Stimulated activated CD4-positive, alpha-beta T cell treated with anti-CD3 and anti-CD28 coated beads, Interleukin-12 subunit alpha, Interleukin-12 subunit beta, amount 100 ng/mL, for 48 hours (primary cell): ENCODE measurements at regions not wholly inside any gene's neighbourhood (a gene's known extent, or its start where the extent isn't known, plus 50 kb on each side); places are given as distances from the start of the nearest gene placed in this dataset.
A peak's percentile ranks its signal among the peaks of the same experiment; 100 is the strongest.
"Not testable (repeated sequence)": the region's sequence is repeated elsewhere in the genome, so short reads cannot be mapped to it uniquely, and the experiment has no call there.

Source experiments
- DNase-seq, 3 donors: peaks; one replicate each; pipeline ENCODE4 v3.0.0-alpha.2; 2020; ENCODE audit warnings: low read depth in 2 of 3, low spot score in 1 of 3

GRCh38 chr3:8400911-8401310 is 100.7 kb upstream of the LMCD1 start:
- no peak for DNase-seq

DNA sequence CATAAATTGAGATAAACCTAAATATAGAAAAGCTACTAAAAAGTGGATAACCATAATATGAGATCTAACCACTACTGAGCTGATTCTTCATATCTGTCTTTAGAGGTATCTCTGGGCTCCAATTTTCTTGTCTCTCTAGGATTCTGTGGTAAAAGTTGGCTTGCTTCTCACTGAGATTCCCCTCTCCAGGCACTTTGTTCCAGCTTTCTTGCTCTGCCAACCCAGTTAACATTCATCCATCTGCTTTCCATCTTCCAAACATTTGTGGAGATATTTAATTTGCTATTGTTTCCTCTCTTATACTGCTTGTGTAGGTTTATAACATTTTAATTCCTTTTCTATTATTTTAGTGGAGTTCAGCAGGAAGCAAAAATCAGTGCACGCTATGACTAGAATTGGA is 97.6 kb upstream of the LMCD1 start:
- no peak for DNase-seq

- no peak for DNase-seq
Measured at GRCh38 chr3:8405144-8405543, 96.5 kb upstream of the LMCD1 start.

GRCh38 chr3:8406479-8406878 is 95.1 kb upstream of the LMCD1 start:
- DNase-seq, result no peak

- no peak for DNase-seq
Measured at GRCh38 chr3:8413337-8413926, 88.2 kb upstream of the LMCD1 start.

DNA sequence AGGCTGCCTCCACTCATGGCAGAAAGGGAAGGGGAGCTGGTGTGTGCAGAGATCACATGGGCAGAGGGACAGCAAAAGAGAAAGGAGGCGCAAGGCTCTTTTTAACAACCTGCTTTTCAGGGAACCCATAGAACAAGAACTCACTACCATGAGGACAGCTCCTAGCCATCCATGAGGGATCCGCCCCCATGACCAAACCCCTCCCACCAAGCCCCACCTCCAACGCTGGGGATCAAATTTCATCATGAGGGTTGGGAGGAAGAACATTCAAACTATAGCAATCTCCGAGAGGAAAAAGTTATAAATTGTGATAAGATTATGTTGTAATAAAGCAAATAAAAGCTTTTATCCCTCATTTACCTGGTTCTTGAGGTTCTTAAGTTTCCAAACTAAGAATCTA is 84.7 kb upstream of the LMCD1 start:
- DNase-seq, result peak in 1 of 3 donors; percentile 2

DNA sequence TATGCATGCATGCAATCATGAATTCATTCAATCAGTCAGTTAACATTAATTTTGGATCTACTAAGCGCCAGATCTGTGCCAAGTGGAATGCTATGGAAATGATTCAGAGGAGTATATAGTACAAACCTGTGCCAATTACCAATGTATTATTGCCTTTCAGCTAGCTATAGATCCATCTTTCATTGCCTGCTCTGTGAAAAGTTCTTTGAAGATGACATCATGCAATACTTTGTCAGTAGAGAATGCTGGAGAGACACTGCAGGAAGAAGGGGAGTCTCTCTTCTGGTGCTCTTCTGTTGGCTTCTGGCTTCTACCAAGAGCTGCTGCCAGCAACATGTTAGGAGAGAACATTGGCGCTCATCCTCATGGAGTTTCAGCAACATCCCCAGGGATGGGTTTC is 81.0 kb upstream of the LMCD1 start:
- DNase-seq, result no peak

DNA sequence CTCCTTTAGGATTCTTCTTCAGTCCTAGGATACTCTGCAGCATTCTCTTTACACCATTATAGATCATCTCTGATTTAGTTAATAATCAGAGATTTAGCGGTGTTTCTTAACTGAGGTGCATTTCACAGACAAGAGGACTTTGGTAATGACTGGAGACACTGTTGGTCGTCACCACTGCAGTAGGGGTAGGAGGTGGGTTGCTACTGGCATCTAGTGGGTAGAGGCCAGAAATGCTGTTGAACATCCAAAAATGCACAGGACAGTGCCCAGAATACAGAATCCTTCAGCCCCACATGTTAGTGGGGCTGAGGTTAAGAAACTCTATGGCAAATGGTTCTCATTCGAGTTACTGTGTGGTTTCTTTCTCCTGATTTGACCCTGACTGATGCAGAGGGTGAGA is 80.4 kb upstream of the LMCD1 start:
- DNase-seq, result no peak

GRCh38 chr3:8421711-8422110 is 79.9 kb upstream of the LMCD1 start:
- DNase-seq, result no peak

GRCh38 chr3:8423307-8423706 is 78.3 kb upstream of the LMCD1 start:
- no peak for DNase-seq

- no peak for DNase-seq
Measured at GRCh38 chr3:8424281-8424680, 77.3 kb upstream of the LMCD1 start.

- DNase-seq, result no peak
Measured at GRCh38 chr3:8436661-8437287, 64.8 kb upstream of the LMCD1 start.

DNA sequence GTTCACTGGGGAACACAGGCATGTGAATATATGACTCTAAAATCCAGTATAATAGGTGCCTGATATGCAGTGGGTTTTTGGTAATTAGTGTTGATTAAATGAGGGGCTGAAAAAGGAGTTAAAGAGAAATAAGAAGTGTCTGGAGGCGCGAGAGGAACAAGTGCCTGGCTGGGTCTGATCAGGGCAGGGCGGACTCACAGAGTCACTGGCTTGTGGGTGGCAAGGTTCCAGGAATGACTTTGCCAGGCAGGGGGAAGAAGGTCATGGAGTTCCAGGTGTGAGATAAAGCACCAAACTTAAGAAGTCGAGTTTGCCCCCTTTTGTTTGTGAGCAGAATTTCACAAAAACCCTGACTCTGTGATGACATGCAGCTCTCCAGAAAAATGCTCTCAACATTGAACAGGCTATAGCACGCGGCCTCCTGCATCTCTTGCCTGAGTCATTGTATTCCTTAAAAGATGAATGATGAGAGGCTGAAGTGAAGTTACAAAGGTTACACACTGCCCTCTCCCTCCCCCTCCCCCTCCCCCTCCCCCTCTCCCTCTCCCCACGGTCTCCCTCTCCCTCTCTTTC is 63.0 kb upstream of the LMCD1 start:
- DNase-seq, result no peak

GRCh38 chr3:8440142-8440541 is 61.5 kb upstream of the LMCD1 start:
- not testable (repeated sequence) for DNase-seq

DNA sequence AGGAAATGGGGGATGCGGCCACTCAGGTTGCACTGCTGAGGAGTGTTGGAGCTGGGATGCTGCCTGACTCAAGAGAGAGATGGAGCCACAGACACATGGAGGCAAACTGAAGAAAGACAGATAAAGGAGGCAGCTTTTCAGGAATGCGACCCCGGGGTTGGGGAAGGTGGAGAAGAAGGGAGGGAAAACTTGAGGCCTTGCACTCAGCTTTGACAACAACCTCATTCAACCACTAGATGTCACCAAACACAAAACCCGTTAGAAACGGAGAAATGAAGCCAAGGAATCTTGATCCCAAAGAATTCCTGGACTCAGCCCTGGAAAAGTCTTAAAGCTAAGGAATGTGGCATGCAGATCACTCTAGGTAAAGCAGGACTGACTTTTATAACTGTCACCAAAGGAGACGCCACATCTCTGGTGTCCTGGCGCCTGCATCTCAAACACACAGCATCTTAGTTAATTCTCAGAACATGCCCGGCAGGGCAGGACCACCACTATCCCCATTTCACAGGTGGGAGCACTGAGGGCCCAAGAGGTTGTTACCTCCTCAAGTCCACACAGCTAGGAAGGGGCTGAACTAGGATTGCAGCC is 59.6 kb upstream of the LMCD1 start:
- DNase-seq, result no peak

DNA sequence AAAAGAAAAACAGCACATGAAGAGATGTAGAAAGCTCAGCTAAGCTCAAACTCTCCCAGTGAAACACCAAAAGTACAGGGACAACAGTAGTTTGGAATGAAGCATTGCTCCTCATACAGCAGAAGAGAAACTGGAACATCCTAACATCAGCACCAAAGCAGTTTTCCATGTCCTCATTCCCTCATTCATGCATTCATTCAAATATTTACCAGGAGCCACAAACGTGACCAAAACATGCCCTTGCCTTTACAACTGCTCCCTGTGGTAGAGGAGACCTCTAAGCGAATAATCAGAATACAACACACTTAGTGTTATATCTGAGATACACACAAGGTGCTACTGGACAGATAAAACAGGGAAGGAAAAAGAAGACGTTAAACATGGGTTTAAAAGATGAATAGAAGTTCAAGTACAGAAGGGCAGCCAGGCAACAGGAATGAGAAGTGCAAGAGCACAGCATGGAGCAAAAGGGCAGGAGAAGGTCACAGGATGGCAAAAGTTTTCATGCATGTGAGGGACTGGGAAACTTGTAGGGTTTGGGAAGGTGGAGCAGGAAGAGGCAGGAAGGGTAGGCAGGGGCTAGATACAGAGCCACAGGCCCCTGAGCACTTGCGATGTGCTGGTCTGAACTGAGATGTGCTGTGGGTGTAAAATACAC is 58.5 kb upstream of the LMCD1 start:
- DNase-seq, result no peak

- DNase-seq, result no peak
Measured at GRCh38 chr3:8443829-8444791, 57.5 kb upstream of the LMCD1 start.

DNA sequence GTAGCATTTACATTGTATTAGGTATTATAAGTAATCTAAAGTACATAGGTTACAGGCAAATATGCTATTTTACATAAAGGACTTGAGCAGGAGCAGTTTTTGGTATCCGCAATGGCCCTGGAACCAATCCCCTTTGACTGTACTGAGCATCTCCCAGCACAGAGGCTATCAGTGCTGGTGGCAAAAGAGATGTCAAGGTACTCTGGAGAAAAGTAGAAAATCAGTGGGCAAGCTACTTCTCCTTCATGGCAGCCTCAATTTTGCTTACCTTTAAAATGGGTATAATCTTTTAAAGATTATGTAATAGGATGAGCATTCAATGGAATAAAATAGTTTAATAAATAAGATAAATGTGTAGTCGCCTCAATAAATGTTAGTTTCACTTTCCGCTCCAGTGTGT is 56.7 kb upstream of the LMCD1 start:
- DNase-seq, result no peak

GRCh38 chr3:8445861-8446260 is 55.8 kb upstream of the LMCD1 start:
- DNase-seq, result no peak

DNA sequence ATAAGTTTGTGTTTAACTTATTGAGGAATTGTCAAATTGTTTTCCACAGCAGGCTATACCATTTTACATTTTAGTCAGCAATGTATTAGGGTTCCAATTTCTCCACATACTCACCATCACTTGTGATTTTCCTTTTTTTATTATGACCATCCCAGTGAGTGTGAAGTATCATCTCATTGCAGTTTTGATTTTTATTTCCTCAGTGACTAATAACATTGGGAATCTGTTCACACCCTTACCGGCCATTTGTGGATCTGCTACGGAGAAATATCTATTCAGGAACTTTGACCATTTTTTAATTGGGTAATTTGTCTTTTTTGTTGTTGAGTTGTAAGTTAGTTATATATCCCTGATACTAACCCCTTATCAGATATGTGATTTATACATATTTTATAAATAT is 54.8 kb upstream of the LMCD1 start:
- DNase-seq, result no peak

GRCh38 chr3:8450618-8451017 is 51.0 kb upstream of the LMCD1 start:
- DNase-seq, result no peak
